ENCODE measurements at regions not wholly inside any gene's neighbourhood (a gene's known extent, or its start where the extent isn't known, plus 50 kb on each side); places are given as distances from the start of the nearest gene placed in this dataset.

DNA sequence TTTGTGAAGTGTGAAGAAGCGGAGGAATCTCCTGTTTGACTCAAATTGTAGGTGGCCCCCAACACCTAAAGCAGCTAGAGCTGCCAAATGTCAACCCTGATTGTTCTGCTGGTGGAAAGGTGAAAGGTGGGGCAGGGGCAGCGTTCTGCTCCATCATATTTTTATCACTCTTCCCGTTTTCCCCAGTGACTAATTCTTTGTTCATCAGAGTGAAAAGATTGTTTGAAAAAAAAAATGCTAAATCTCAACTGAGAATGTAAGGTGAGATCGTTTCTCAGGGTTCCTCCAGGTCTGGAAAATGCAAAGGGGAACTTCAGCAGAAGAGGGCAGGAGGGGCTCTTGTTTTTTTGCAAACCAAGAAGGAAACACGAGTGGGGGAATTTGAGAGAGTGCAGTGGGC lies 137.7 kb downstream of the MN1 start:
- Histone ChIP-seq H3K23me2 (ENCODE audit: low read depth, low read length) (no peaks in the 10 kb centered on the region; the same call in 1 of the 2 replicates), H3K4ac (replicated peaks; ENCODE audit: insufficient read length, low read depth, low read length) (no peak overlapping the region), H2AK5ac (ENCODE audit: low read depth, low read length) (no peak overlapping the region), H3K79me1 (ENCODE audit: low read depth, low read length) (no peaks in the 10 kb centered on the region; the same call in 1 of the 2 replicates), H4K5ac (ENCODE audit: insufficient read length, low read depth, low read length) (no peak overlapping the region), H3K4me1 (replicated peaks in 1 of 4; ENCODE audit: control insufficient read depth in 3 of 4, insufficient read depth in 4 of 4, low read length in 3 of 4) (peaks cover 0 to 6% (median 0%) of the 10 kb centered on the region in 4 experiments; a peak in 2 of 7 replicates), H3K27ac (ENCODE audit: low read depth, low read length) (no peak overlapping the region), H2AFZ (ENCODE audit: low read length) (no peak overlapping the region), H3K36me3 (ENCODE audit: control insufficient read depth in 2 of 4, insufficient read depth in 4 of 4, low read length in 3 of 4) (no peaks in the 10 kb centered on the region), H3K4me2 (ENCODE audit: insufficient read depth in 1 of 2, low read depth in 2 of 2, low read length in 2 of 2) (no peak overlapping the region), H4K20me1 (replicated peaks in 1 of 2; ENCODE audit: control insufficient read depth in 1 of 2, insufficient read depth in 2 of 2, low read length in 2 of 2) (no peaks in the 10 kb centered on the region), H3K9ac (replicated peaks in 1 of 4; ENCODE audit: extremely low read depth in 1 of 4, low read depth in 3 of 4, low read length in 3 of 4) (no peak overlapping the region), H3K79me2 (ENCODE audit: control insufficient read depth in 1 of 2, insufficient read depth in 2 of 2, low read length in 2 of 2) (no peaks in the 10 kb centered on the region), H3K23ac (ENCODE audit: insufficient read length) (no peak overlapping the region), H3K9me3 (ENCODE audit: insufficient read depth in 2 of 2, low read depth in 1 of 2, low read length in 1 of 2) (peaks cover 0 to 5% of the 10 kb centered on the region in 2 experiments; a peak in 2 of 4 replicates), H2BK120ac (replicated peaks; ENCODE audit: low read depth, low read length) (no peak overlapping the region), H3K18ac (ENCODE audit: extremely low read depth, low read length) (no peak overlapping the region; the same call in 1 of the 2 replicates), H4K8ac (ENCODE audit: extremely low read depth, insufficient read depth, low read length) (no peak overlapping the region), H3K4me3 (ENCODE audit: extremely low read depth in 1 of 4, insufficient read depth in 2 of 4, low read depth in 3 of 4, low read length in 4 of 4) (no peak overlapping the region), H3K27me3 (replicated peaks in 1 of 4; ENCODE audit: control insufficient read depth in 3 of 4, extremely low read depth in 1 of 4, insufficient read depth in 3 of 4, low read length in 3 of 4) (no peaks in the 10 kb centered on the region), H4K91ac (replicated peaks; ENCODE audit: insufficient read length, low read length) (no peak overlapping the region), H2BK12ac (ENCODE audit: low read depth, low read length) (no peak overlapping the region), H2BK15ac (ENCODE audit: low read length) (0 out of 2 replicates have a peak overlapping the region, but pooled peaks have one; percentile 89), H2BK20ac (ENCODE audit: low read length) (no peak overlapping the region), H3K14ac (ENCODE audit: insufficient read length) (no peak overlapping the region), H3K56ac (replicated peaks; ENCODE audit: insufficient read length, low read depth, low read length) (no peak overlapping the region), H2BK5ac (ENCODE audit: low read depth, low read length) (no peak overlapping the region)
- FAIRE-seq (no peak), DNase-seq (ENCODE audit: low read depth in 1 of 2, low spot score in 2 of 2) (no peak)
- ChIA-PET CTCF (ENCODE audit: partially characterized antibody) (interaction anchor here (1.4 to 9.5 kb wide), 3 partner anchors 17 to 37 kb away, joined by 3 to 57 read pairs (median 3); no protein-coding TSS in a partner anchor), POLR2A (ENCODE audit: partially characterized antibody) (interaction anchor here (1.7 kb wide), 1 partner anchor 27 kb away, joined by 3 read pairs; no protein-coding TSS in a partner anchor)
- WGBS, 2 experiments (ENCODE audit: extremely low coverage in 1 of 2, insufficient coverage in 1 of 2, insufficient read length in 1 of 2, insufficient replicate concordance in 2 of 2, low coverage in 1 of 2, low lambda C conversion rate in 2 of 2, missing lambda C conversion rate in 1 of 2): 87% methylated on average over 5 of the region's 5 CpGs; no CpG with 5 or more reads in 1 of the 2 experiments
- TF ChIP-seq JUN (IDR thresholded peaks at IDR 0.05; ENCODE audit: low read depth, low read length) (no peak), HDAC6 (IDR thresholded peaks at IDR 0.05; ENCODE audit: low read depth, low read length) (no peak), CBX5 (IDR thresholded peaks at IDR 0.05; ENCODE audit: low read depth, low read length) (no peak), SP4 (IDR thresholded peaks at IDR 0.05; ENCODE audit: low read length) (no peak), PHF8 (conservative IDR thresholded peaks at IDR 0.05; ENCODE audit: low read depth, low read length) (no peak), CHD2 (IDR thresholded peaks at IDR 0.05; ENCODE audit: low read length) (no peak), TCF12 (IDR thresholded peaks at IDR 0.05; ENCODE audit: low read depth, low read length) (no peak), SIN3A (conservative IDR thresholded peaks at IDR 0.05 in 1 of 2, IDR thresholded peaks at IDR 0.05 in 1 of 2; ENCODE audit: low read depth in 1 of 2, low read length in 2 of 2) (no peak), ATF3 (IDR thresholded peaks at IDR 0.05; ENCODE audit: insufficient read depth, low read depth, low read length) (no peak), EGR1 (IDR thresholded peaks at IDR 0.05; ENCODE audit: borderline replicate concordance, low read depth, low read length) (no peak)
- TF ChIP-seq, protein P1, sequence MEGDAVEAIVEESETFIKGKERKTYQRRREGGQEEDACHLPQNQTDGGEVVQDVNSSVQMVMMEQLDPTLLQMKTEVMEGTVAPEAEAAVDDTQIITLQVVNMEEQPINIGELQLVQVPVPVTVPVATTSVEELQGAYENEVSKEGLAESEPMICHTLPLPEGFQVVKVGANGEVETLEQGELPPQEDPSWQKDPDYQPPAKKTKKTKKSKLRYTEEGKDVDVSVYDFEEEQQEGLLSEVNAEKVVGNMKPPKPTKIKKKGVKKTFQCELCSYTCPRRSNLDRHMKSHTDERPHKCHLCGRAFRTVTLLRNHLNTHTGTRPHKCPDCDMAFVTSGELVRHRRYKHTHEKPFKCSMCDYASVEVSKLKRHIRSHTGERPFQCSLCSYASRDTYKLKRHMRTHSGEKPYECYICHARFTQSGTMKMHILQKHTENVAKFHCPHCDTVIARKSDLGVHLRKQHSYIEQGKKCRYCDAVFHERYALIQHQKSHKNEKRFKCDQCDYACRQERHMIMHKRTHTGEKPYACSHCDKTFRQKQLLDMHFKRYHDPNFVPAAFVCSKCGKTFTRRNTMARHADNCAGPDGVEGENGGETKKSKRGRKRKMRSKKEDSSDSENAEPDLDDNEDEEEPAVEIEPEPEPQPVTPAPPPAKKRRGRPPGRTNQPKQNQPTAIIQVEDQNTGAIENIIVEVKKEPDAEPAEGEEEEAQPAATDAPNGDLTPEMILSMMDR (IDR thresholded peaks at IDR 0.05; ENCODE audit: control extremely low read depth in 1 of 3, insufficient read depth in 1 of 3, low read depth in 1 of 3, low read length in 3 of 3): no peak

All from H1 (cell line).